SK-MEL-5 (cell line): ENCODE measurements at regions not wholly inside any gene's neighbourhood (a gene's known extent, or its start where the extent isn't known, plus 50 kb on each side); places are given as distances from the start of the nearest gene placed in this dataset.
"Not testable (repeated sequence)": the region's sequence is repeated elsewhere in the genome, so short reads cannot be mapped to it uniquely, and the experiment has no call there.

Source experiments
- DNase-seq: peaks from one replicate; pipeline ENCODE4 v3.0.0-alpha.2; 2016; ENCODE audit warnings: low read depth, low spot score
- in situ Hi-C: cut with HindIII; loops from 2 replicates; pipeline ENCODE4 v1.10.0; 2016; ENCODE audit warnings: low sequenced_read_pairs, high pct_unique_total_duplicates, low pct_unique_long_range_greater_than_20kb

DNA sequence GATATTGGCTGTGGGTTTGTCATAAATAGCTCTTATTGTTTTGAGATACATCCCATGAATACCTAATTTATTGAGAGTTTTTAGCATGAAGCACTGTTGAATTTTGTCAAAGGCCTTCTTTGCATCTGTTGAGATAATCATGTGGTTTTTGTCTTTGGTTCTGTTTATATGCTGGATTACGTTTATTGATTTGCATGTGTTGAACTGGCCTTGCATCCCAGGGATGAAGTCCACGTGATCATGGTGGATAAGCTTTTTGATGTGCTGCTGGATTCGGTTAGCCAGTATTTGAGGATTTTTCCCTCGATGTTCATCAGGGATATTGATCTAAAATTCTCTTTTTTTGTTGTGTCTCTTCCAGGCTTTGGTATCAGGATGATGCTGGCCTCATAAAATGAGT is 1003.6 kb downstream of the CNTNAP5 start:
- in situ Hi-C loops, DNase-seq: not testable (repeated sequence)

GRCh38 chr2:125033871-125034270 is 1008.8 kb downstream of the CNTNAP5 start:
- in situ Hi-C loops = no loop called here
- no peak for DNase-seq

DNA sequence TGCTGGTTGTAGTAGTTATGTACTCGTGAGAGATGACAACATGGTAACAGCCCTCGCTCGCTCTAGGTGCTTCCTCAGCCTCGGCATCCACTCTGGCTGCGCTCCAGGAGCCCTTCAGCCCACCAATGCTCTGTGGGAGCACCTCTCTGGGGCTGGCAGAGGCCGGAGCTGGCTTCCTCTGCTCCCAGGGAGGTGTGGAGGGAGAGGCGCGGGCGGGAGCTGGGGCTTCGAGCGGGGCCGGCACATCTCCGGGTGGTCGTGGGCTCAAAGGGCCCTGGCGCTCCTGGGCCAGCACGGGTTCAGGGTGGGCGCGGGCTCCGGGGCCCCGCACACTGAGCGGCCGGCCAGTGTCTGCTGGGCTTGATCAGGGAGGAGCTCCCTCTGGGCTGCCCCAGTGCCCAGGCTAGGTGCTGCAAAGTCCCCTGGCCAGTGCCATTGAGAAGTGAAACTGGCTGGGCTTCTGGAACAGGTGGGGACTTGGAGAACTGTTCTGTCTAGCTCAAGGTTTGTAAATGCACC is 1012.1 kb downstream of the CNTNAP5 start:
- DNase-seq = no peak
- in situ Hi-C loops = no loop called here

GRCh38 chr2:125041846-125042245 is 1016.8 kb downstream of the CNTNAP5 start:
- in situ Hi-C loops = no loop called here

GRCh38 chr2:125042727-125043126 is 1017.6 kb downstream of the CNTNAP5 start:
- in situ Hi-C loops = no loop called here
- DNase-seq = no peak

More at GRCh38 chr2:125041846-125042245, 1016.8 kb downstream of the CNTNAP5 start:
- DNase-seq = no peak

- DNase-seq = no peak
- in situ Hi-C loops = no loop called here
Observed at GRCh38 chr2:125070726-125071505, 1045.8 kb downstream of the CNTNAP5 start.

GRCh38 chr2:125073440-125073839 is 1048.4 kb downstream of the CNTNAP5 start:
- in situ Hi-C loops = no loop called here
- no peak for DNase-seq

GRCh38 chr2:125085904-125086303 is 1060.8 kb downstream of the CNTNAP5 start:
- in situ Hi-C loops = no loop called here
- DNase-seq = no peak

DNA sequence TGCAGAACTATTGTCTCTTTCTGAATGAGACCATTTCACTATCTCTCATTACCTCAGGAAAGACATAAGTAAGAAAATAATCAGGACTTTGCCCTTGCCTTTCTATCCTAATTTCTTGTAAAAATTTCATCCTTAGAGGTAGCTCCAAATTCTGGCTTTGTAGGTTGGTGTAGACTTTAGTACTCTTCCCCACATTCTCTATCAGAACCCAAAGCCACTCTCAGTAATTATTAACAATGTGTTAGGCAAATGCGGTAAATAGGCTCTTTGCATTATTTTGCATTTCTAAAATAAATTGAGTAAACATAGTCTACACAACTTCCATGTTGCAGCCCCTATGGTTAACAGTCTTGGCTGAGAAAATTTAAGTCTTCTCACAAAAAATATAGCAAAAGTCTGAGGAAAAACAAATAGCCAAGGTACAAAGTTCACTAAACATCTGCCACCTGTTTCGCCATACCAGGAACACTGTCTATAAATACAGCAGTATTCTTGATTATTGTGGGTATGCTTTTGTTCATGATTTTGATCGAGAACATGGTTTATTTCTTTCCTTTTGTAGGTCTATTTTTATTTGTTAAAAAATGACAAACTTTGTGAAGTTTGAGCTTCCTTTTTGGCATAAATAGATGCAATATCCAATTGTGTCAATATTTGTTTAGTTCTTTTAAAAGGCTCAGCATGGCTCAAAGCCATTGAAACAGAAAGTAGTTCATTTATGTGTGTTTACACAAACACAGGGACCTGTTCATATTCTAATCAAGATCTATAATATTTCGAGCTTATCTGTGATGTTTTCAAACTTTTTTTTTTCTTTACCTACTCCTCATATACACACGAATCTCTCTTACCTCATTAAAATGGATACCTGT is 1061.5 kb downstream of the CNTNAP5 start:
- in situ Hi-C loops = no loop called here
- no peak for DNase-seq

DNA sequence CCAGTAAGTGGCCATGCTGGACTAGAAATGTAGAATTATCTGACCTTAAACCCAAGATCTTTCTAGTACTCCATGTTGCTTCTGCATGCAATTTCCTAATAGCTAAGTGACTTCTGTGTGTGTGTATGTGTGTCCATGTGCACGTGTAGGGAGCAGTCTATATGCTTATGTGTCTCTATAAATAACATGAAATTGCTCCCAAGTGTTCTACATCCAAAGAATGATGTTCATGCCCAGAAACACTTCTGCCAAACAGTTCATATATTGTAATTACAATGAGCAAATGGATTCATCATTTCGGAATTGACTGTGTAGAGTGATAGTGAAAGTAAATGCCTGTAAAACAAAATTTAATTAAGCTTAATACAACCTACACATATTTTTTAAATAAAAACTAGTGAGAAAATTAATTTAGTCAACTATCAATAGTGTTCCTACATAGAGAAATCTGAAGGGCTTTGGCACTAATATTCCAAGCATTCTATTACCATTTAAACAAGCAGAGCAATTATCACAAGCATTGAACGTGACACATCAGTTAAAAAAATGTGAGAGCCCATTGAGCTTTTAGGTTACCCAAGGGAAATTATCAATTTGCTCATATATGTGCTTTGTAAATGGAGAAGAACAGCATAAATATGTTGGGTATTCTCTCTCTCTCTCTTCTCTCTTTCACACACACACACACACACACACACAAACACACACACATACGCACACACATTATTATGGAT is 1067.4 kb downstream of the CNTNAP5 start:
- in situ Hi-C loops = no loop called here
- no peak for DNase-seq

GRCh38 chr2:125095826-125096225 is 1070.7 kb downstream of the CNTNAP5 start:
- DNase-seq = no peak
- in situ Hi-C loops = no loop called here

- in situ Hi-C loops = no loop called here
- no peak for DNase-seq
Observed at GRCh38 chr2:125106710-125107109, 1081.6 kb downstream of the CNTNAP5 start.

DNA sequence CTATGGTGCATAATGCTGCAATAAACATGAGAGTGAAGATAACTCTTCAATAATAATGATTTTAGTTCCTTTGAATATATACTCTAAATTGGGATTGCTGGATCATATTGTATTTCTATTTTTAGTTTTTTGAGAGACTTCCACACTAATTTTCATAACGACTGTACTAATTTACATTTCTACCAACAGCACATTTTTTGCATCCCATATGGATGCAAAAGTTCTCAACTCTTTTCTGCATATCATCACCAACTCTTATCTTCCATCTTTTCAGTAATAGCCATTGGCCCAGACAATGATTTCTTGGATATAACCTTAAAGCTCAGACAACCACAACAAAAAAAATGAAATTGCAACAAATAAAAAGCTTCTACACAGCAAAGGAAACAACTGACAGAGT is 1082.4 kb downstream of the CNTNAP5 start:
- in situ Hi-C loops = no loop called here
- no peak for DNase-seq

GRCh38 chr2:125108251-125108650 is 1083.2 kb downstream of the CNTNAP5 start:
- no peak for DNase-seq
- in situ Hi-C loops = no loop called here

DNA sequence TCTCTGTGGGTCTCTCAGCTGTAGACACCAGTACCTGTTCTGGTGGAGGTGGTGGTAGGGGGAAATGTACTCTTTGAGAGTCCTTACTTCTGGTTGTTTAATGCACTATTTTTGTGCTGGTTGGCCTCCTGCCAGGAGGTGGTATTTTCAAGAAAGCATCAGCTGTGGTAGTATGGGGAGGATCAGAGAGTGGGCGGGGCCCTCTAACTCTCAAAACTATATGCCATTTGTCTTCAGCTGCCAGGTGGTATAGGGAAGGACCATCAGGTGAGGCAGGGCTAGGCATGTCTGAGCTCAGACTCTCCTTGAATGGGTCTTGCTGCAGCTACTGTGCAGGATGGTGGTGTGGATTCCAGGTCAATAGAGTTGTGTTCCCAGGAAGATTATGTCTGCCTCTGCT is 1100.8 kb downstream of the CNTNAP5 start:
- no peak for DNase-seq
- in situ Hi-C loops = no loop called here

- in situ Hi-C loops = no loop called here
Observed at GRCh38 chr2:125160947-125161346, 1135.9 kb downstream of the CNTNAP5 start.

DNA sequence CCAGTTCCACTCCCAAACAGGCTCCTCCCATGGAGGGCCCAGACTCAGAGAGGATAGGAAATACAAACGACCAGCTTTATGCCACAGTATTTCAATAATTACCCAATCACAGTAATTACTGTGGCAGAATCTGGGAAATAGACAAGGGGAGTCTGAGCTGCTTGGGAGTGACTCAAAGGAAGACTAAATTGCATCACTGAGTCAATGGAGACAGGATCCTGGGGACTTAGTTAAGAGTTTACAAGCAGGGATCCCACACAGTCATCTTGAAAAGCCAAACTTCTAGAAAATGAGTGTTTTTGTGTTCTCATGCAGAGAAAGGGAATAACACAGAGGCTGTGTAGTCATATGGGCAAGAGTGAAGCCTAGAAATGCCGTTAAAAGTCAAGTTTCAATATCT is 1142.1 kb downstream of the CNTNAP5 start:
- DNase-seq = no peak
- in situ Hi-C loops = no loop called here

More at GRCh38 chr2:125160947-125161346, 1135.9 kb downstream of the CNTNAP5 start:
- DNase-seq = no peak

DNA sequence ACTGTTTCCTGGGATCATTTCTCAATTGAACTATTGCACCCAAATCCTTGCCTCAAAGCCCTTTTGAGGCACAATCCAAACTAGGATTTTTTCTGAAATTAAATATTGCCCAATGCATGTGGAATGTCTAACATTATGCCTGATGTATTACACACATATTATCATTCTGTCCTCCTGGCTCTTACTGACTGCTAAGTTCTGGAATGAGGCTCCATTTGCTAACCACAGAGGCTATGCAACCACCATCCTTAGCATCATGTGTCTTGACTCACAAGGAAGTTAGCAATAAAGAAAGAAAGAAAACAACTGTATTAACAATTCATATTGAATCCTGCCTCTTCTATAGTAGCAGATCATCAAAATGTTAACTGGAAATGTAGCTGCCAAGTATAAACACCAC is 1142.7 kb downstream of the CNTNAP5 start:
- DNase-seq = no peak
- in situ Hi-C loops = no loop called here
